HuH-7 (cell line): ENCODE measurements at regions not wholly inside any gene's neighbourhood (a gene's known extent, or its start where the extent isn't known, plus 50 kb on each side); places are given as distances from the start of the nearest gene placed in this dataset.
"Not testable (repeated sequence)": the region's sequence is repeated elsewhere in the genome, so short reads cannot be mapped to it uniquely, and the experiment has no call there.

Experiments
- DNase-seq: peaks from one replicate; pipeline ENCODE4 v3.0.0; 2011; ENCODE audit warnings: low spot score

DNA sequence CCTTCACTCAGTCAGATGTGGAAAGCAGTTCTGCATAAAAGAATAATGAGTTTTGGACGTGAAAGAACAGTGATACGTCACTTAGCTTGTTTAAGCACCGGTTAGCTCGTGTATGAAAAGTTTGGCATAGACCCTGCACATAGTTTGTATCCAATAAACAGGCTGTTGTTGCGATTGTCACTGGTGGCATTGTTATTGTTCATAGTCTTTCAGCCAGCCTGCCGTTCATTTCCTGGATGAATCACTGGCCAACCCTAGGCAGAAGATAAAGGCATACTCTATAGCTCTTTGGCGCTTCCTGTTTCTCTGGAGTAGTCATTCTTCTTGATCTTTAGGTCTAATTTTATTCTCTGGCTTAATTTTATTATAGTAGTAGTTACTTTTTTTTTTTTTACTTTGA is 57.8 kb upstream of the ANKRD30A start:
- no peak for DNase-seq

DNA sequence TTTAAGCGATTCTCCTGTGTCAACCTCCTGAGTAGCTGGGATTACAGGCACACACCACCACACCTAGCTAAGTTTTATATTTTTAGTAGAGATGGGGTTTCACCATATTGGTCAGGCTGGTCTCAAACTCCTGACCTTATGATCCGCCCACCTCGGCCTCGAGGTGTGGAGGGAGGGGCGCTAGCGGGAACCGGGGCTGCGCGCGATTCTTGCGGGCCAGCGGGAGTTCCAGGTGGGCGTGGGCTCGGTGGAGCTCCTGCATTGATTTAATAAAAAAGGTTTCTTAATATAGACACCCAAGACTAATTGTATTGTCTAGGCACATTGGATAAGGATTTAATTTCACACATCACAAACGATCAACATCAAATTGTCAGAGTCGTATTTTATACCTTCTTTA is 63.1 kb upstream of the ANKRD30A start:
- not testable (repeated sequence) for DNase-seq

DNA sequence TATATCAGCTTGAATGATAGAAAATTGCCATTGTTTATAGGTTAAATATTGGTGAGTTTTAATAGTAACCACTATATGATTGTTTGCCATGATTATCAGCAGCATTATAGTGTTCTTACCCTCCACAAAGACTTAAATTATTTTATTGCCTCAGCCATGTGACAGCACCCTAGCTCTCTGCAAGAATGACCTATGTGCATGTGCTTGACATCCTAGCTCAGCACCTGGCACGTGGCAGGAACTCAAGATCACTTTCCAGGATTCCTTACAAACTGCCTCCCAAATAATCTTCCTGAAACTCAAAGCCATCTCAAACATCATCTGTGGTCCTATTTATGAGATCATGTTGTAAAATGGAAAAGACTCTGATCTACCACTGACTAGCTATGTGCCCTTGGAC is 68.1 kb upstream of the ANKRD30A start:
- no peak for DNase-seq

DNA sequence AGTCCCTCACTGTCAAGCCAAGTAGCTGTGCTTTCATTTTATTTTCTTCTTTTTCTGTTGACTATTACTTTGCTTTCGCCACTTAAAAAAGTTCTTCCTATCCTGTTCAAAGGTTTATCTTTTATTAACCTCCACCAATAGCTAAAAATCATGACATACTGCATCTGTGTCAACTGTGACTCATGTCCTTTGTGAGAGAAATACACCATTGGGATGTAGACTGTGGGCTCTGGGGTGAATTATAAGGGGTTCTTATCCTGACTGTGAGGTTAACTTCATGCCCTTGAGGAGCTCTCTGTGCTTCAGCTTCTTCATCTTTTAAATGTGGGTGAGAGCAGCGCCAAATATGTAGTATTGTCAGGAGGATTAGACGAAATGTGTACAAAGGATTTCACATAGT is 71.9 kb upstream of the ANKRD30A start:
- no peak for DNase-seq

DNA sequence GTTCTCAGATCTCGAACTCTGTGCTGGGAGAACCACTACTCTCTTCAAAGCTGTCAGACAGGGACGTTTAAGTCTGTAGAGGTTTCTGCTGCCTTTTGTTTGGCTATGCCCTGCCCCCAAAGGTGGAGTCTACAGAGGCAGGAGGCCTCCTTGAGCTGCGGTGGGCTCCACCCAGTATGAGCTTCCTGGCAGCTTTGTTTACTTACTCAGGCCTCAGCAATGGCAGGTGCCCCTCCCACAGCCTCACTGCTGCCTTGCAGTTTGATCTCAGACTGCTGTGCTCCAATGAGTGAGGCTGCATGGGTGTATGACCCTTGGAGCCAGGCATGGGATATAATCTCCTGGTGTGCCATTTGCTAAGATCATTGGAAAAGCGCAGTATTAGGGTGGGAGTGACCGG is 75.4 kb upstream of the ANKRD30A start:
- DNase-seq = not testable (repeated sequence)

DNA sequence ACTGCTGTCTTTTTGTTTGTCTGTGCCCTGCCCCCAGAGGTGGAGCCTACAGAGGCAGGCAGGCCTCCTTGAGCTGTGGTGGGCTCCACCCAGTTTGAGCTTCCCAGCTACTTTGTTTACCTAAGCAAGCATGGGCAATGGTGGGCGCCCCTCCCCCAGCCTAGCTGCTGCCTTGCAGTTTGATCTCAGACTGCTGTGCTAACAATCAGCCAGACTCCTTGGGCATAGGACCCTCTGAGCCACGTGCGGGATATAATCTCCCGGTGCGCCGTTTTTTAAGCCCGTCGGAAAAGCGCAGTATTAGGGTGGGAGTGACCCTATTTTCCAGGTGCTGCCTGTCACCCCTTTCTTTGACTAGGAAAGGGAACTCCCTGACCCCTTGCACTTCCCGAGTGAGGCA is 81.1 kb upstream of the ANKRD30A start:
- not testable (repeated sequence) for DNase-seq

DNA sequence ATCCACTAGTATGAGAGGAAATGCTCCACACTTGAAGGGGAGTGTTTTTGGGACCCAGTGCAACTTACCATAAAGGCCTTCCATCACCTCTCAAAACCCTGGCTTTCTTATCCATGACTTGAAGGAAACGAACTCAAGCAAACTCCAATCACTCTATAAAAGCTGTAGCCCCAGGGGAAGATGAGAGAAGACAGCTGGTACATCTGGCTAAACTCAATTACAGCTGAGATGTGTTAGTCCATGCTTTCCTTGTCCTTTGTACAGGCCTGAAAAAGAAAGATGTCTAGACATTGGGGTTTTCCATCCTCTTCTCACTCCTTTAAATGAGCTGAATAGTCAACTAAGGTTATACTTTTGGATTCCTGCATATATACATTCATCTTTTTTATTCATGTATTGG is 89.5 kb upstream of the ANKRD30A start:
- DNase-seq = no peak

DNA sequence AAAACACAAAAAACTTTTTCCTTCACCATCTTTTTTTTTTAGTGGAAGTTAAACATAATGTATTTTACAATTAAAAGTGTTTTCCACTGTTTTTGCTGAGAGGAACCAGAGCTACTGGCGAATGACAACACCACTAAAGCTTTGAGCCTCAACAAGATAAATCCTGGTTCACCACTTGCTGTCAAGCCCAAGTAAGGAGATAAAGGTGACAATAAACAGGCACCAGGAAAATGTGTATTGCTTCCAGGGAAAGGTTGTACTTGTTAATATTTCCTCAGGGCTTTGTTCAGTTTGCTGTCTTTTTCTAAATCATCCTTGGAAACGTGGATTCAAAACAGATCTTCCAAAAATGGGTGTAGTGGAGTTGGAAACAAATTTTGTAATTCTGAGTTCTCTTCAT is 109.9 kb upstream of the ANKRD30A start:
- no peak for DNase-seq

DNA sequence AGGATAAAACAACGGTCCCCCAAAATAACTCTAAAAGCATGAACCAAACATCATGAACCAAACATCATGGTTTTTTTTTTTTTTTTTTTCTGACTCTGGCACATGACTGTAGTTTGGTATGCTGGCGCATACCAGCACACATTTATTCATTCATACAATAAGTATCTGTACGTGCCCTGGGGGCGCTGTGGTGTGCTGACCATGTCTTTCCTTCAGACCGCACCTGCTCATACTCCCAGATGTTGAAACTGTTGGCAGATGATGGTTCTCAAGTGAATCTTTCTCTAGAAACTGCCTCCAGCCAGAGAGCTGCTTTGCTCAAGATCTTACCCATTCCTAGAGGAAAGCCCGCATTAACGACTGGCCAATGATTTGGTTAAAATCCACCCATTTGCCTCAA is 114.7 kb upstream of the ANKRD30A start:
- no peak for DNase-seq

DNA sequence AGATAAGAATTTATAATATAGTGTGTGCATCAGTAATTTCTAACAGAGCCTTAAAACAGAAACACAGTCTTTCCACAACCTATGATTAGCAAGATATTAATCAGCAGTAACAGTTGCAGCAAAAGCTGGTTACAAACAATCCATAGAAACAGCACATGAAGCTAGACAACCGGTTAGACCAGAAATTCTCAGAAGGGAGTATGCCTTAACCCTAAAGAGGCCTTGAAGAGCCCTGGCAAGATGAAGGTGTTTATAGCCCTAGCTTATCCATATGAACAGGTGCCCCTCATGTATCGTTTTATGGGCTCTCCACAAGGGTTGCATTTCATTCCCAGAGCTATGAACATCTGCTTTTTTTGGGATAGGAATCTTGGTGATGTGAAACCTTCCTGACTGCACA is 117.1 kb upstream of the ANKRD30A start:
- DNase-seq = not testable (repeated sequence)

DNA sequence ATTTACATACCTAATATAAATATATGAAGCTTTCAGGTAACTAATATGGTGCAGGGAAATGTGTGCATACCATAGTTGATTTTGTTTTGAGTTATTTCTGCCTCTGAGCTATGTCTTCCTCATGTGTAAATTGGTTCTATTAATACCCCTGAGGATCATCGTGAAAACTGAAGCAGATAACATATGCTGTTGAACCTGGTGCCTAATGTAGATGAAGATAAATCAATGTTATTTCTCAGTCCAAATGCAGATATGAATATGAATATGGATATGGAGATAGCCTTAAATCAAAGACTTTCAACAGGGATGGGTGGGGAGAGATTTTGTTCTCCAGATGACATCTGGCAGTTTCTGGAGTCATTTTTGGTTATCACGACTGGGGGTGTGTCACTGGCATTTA is 122.3 kb upstream of the ANKRD30A start:
- DNase-seq = no peak

DNA sequence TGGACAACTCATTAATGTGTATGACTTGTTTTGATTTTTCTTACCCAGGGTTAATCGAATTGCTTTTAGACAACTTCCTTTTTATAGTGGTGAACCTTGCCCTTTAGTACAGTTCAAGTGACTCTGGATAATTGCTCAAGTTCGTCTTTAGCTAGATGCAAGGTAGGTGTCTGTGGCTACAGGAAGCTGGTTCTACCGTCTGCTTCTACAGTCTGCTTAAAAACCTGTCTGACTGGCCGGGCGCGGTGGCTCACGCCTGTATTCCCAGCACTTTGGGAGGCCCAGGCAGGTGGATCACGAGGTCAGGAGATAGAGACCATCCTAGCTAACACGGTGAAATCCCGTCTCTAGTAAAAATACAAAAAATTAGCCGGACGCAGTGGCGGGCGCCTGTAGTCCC is 129.6 kb upstream of the ANKRD30A start:
- not testable (repeated sequence) for DNase-seq

DNA sequence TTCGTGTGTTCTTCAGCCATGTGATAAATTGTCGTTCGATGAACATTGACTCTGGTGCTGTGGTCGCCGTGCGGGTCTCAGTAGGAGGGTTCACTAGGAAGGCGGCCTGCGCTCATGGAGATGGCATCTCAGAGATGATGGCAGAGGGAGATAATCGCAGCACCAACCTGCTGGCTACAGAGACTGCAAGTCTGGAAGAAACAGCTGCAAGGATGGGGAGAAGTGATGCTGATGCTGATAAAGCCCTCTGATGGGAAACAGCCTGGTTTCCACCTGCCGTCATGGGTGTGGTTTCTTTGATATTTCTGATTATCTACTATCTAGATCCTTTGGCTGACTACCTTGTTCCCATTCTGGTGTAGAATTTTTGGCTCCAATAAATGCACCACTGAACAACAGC is 130.5 kb upstream of the ANKRD30A start:
- DNase-seq = no peak

DNA sequence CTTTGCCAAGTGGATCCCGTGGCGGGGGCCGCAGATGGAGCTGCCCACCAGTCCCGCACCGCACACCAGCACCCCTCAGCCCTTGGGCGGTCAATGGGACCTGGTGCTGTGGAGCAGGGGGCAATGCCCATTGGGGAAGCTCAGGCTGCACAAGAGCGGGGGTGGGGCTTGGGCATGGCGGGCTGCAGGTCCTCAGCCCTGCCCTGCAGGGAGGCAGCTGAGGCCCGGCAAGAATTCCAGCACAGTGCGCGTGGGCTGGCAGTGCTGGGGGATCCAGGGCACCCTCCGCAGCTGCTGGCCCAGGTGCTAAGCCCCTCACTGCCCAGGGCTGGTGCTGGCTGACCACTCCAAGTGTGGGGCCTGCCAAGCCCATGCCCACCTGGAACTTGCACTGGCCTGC is 136.2 kb upstream of the ANKRD30A start:
- DNase-seq = no peak

DNA sequence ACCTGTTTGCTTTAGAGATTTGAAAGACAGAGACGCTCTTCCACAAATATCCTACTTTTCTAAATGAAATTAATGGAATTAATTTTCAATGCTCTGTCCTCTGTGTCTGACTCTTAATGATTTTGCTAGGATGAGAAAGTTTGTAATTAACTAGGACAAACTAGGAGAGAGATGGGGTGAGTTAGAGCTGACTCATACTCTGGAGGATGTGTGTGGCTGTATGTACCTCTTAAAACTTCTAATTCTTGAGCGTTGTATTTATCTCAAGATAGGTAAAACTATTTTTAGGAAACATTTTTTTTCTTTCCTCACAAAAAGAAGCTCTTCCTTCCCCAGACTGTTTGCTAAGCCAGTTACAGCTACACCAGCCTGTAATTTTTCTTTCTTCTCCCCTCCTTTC is 178.8 kb upstream of the ANKRD30A start:
- no peak for DNase-seq

DNA sequence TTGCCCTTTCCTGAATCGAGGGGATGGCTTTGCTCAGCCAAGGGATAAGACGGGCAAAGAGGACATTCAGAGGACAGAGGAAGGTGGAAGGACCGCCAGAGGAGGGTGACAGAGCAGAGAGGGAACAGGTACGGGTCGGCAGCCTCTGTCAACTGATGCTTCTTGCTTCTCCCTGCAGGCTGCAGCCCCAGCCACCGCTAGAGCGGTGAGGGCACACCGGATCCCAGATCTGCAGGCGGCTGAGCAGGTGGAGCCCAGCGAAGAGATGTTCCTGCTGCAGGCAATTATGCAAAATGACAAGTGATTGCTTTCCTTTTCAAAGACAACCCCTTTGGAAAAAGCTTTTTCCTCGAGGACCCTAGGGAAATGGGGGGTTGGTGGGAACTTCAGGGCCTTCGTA is 181.9 kb upstream of the ANKRD30A start:
- DNase-seq = no peak

DNA sequence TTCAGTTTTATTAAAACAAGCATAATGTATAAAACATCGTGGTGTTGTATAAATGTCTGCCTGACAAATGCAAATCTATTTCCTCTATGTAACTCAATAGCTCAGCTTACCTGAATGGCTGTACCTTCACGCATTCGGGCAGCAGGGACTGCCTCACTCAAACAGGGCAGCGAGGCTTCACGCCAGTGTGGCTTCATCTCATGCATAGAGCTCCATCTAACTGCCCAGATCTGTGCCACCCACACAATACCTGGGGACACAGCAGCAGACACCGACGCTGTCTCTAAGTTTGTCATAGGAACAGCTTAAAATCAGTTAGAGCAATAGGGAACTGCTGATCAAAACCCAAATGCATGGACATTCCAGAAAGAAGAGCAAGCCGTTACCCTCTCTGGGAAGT is 182.8 kb upstream of the ANKRD30A start:
- DNase-seq = no peak

DNA sequence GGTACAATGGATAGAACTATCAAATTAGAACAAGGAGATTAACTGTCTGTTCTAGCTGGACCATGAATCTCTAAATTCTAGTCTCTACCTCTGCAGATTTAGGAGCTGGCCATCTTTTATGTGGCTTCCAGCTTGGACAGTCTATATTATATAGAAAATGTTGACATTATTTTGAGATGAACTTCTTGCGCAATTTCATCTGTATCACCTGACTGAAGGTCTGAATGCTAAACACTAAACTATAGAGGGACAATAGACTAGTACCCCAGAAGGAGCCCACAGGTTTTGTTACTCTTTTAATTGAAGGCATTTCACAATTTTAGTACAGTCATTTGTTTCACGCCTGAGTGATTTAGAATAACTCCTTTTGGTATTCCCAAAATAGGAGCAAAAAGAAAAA is 222.4 kb upstream of the ANKRD30A start:
- DNase-seq = no peak

DNA sequence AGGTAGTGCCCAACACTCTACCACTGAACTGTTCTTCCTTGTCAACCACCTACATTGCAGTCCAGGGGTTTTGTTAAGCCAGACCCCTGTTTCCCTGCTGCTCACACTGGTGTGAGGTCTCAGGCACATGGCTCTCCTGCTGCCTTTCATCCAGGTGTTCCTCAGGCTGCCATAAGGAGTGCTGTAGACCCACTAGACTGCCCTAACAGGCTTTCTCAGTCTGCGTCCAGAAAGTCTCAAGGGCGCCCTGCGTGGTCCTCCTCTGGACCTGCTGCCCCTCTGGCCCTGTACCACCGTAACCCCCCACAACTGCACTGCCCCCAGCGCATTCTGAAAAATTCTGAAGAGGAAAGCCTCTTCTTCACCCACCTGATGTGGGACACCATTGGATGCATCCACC is 225.7 kb upstream of the ANKRD30A start:
- DNase-seq = no peak

DNA sequence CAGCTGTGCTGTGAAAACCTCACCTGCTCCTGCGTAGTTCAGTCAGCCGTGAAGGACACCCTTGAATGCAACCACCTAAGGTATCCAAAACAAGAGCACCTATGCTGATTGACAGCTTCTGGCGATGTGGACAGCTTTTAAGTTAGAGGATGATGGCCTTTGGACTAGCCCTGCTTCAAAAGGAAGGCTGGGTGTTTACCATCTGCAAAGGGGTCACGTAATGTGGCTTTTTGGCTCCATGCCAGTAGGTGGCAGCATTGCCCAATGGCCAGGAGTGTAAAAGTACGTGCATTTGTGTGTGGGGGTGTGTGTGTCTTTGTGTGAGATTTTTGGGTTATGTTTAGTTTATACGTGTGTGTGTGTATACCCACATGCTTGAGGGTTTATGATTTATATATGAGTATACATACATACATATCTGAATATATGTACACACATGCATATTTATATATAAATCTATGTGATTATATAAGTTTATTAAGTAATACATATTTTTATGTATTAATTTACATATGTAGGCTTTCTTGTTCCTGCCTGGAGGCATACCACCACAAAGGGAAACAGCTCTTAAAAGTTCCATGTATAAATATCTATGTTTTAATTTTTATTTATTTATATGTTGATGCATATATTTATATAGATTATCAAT is 236.3 kb upstream of the ANKRD30A start:
- peak; percentile 28 for DNase-seq

DNA sequence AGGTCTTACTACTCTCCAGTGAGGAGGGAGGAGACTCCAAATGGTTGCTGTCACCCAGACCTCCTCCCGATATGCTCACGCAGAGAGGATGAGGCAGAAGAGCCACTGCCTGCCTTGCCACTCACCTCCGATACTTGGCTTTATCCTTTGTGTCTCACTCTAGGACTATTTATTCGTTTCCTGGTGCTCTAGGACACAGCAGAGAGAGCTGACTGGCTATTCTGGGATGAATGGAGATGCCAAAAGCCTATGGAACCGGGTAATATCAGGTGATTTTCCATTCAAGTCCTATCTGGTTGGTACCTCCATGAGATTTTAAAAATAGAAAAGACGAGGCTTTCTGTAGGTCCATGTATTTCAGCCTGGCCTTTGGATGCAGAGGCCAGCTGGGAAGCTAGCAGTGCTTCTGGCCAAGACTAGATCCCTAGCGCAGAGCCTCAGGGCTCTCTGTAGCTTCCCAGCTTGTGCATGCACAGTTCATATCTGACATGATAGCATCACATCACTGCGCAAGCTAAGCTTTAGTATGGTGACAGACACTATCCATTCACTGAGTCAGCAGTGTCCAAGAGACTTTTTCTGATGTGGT is 239.0 kb upstream of the ANKRD30A start:
- no peak for DNase-seq

DNA sequence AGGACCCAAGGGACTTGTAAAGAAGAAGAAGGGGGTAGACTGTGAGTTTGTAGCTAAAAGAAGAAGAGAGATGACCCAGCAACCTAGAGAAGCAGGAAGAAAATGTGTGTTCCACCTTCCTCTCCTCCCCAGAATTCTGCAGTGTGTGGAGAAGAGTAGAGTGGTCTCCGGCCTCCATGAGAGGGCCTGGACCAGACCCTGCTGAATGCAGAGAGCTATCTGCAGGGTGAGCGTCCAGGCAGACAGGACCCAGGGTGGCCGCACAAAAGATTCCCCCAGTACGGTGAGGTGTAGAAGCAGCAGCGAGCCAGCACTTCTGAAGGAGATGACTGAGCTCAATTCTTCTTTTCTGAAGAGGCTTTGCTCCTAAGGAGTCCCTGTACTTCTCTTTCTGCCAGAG is 239.7 kb upstream of the ANKRD30A start:
- no peak for DNase-seq

DNA sequence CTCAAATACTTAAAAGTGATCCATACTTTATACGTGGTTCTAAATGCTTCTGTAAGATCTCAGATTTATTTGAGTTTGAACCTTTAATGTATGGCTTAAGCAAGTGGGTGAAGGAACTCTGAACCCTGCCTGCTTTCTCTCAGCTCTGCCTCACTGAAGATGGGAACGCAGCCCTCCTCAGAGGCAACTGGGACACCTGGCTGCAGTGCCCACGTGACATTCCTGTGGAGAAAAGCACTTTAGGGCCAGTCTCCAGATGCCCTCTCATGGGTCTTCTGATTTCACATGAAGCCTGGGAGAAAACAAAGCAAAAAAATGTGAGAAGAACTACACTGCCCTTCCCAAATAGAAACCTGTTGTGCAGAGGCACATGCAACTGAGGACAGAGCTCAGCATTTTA is 242.6 kb upstream of the ANKRD30A start:
- DNase-seq = no peak

DNA sequence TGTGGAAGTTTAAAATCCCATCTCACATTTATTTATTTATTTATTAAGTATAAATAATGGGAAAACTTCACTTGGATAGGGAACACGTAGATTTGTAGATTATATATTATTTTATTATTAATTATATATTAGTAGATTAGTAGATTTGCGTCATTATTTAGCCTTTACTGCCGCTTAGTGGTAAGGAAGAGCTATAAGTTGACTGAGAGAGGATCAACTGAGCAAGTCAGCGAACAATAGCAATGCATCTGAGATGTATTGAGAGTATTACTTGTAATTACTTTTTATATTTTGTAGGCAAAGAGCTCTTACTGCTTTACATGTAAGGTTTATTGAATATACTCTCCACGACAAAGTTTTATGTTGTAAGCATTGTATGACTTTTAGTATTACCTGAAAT is 244.5 kb upstream of the ANKRD30A start:
- DNase-seq = no peak
